Right forelimb (tissue), 1 donor: ENCODE measurements at regions not wholly inside any gene's neighbourhood (a gene's known extent, or its start where the extent isn't known, plus 50 kb on each side); places are given as distances from the start of the nearest gene placed in this dataset.
"Not testable (repeated sequence)": the region's sequence is repeated elsewhere in the genome, so short reads cannot be mapped to it uniquely, and the experiment has no call there.

ENCODE experiments used
- DNase-seq: peaks from one replicate; pipeline ENCODE4 v3.0.0-alpha.2; 2018

DNA sequence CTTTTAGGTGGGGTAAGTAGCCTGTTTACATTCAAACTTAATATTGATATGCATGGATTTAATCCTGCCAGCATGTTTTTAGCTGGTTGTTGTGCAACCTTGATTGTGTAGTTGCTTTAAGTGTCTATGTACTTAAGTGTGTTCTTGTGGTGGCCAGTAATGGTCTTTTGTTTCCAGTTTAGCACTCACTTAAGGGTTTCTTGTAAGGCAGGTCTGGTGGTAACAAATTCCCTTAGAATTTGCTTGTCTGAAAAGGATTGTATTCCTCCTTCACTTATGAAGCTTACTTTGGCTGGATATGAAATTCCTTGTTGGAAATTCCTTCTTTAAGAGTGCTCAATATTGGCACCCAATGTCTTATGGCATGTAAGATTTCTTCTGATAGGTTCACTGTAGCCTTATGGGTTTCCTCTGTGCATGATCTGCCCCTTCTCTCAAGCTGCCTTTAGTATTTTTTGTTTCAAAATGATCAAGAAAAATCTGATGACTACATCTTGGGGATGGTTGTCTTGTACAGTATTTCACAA is 289.0 kb upstream of the C1QTNF3 start:
- DNase-seq = not testable (repeated sequence)

GRCh38 chr5:34339408-34340001 is 296.5 kb upstream of the C1QTNF3 start:
- not testable (repeated sequence) for DNase-seq

GRCh38 chr5:34354440-34354839 is 301.7 kb upstream of the RAI14 start:
- DNase-seq = not testable (repeated sequence)

DNA sequence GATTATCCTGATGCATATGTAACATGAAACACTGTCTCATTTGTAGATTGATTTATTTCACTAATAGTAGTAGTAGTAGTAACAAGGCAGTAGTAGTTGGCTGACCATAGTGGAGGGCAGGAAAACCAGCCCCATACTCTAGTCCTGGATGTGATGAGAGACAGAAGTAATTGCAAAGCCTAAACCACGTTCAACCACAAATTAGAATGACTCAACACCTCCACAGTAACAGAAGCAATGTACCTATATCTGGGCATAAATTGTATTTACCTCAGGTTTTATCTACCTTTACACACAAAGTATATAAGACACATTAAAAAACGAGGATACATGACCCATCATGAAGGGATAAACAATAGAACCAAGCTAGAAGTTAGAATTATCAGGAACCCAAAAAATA is 284.7 kb upstream of the RAI14 start:
- not testable (repeated sequence) for DNase-seq

DNA sequence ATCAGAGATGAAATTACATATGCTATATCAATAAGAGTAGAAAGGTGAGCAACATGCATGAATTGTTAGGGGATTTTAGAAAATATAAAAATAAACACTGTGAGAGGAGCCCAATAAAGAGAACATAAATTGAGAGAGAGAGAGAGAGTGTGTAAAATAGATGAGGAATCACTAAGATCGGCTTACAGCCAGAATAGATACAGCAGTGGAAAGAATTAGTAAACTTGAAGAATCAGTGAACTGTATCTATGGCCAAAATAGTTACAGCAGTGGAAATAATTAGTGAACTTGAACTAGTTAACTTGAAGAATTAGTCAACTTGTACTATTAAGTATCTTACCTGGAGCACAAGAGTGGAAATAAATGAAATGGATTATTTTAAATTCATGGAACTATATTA is 284.3 kb upstream of the RAI14 start:
- DNase-seq = not testable (repeated sequence)

- not testable (repeated sequence) for DNase-seq
Measured at GRCh38 chr5:34372739-34373138, 283.4 kb upstream of the RAI14 start.

- DNase-seq = not testable (repeated sequence)
Measured at GRCh38 chr5:34377651-34378050, 278.5 kb upstream of the RAI14 start.

DNA sequence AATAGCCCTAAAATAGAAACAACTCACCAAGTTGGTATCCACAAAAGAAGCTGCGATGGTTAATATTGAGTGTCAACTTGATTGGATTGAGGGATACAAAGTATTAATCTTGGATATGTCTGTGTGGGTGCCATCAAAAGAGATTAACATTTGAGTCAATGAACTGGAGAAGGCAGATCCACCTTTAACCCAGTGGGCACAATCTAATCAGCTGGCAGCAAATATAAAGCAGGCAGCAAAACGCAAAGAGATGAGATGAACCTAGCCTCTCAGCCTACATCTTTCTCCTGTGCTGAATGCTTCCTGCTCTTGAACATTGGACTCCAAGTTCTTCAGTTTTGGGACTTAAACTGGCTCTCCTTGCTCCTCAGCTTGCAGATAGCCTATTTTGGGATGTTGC is 277.6 kb upstream of the RAI14 start:
- not testable (repeated sequence) for DNase-seq

DNA sequence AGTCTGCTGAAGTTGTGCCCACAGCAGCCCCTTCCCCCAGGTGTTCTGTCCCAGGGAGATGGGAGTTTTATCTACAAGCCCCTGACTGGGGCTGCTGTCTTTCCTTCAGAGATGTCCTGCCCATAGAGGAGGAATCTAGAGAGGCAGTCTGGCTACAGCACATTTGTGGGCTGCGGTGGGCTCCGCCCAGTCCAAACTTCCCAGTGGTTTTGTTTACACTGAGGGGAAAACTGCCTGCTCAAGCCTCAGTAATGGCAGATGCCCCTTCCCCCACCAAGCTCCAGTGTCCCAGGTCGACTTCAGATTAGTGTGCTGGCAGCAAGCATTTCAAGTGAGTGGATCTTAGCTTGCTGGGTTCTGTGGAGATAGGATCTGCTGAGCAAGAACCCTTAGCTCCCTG is 267.4 kb upstream of the RAI14 start:
- DNase-seq = not testable (repeated sequence)

DNA sequence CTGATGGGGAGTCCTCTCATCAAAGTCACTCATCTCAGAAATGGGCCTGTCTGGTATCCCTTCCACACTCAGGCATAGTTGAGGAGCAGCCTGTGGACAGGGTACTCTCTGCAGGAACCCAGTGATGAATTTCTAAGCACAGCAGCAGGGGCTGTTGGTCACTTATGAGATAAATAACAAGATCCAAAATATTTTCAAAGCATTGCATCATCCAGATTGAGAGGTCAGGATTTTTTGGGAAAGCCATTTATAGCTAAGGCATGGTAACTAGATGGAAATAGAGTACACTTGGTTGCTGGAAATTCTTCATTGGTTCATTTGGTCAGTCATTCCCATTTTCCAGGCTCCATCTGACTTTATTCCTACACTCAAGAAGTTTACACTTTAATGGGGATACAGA is 246.8 kb upstream of the RAI14 start:
- DNase-seq = no peak

GRCh38 chr5:34410411-34411139 is 245.6 kb upstream of the RAI14 start:
- DNase-seq = no peak

- peak; percentile 48 for DNase-seq
Measured at GRCh38 chr5:34411470-34412346, 244.4 kb upstream of the RAI14 start.

DNA sequence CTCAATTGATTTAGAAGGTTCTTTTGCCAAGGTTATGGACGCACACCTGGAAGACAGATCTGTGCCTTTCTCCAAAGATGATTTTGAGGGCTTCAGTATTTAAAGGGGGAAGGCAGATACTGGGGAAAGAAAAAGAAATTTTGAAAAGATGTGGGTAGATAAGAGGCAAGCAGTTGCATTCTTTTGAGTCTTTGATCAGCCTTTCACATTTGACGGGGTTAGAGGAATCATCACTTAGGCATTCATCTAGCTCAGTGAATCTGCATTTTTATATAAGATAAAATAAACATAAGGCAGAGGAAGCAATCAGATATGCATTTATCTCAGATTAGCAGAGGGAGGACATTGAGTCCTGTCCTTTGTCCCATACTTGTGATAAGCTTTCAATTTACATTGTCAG is 243.4 kb upstream of the RAI14 start:
- no peak for DNase-seq

DNA sequence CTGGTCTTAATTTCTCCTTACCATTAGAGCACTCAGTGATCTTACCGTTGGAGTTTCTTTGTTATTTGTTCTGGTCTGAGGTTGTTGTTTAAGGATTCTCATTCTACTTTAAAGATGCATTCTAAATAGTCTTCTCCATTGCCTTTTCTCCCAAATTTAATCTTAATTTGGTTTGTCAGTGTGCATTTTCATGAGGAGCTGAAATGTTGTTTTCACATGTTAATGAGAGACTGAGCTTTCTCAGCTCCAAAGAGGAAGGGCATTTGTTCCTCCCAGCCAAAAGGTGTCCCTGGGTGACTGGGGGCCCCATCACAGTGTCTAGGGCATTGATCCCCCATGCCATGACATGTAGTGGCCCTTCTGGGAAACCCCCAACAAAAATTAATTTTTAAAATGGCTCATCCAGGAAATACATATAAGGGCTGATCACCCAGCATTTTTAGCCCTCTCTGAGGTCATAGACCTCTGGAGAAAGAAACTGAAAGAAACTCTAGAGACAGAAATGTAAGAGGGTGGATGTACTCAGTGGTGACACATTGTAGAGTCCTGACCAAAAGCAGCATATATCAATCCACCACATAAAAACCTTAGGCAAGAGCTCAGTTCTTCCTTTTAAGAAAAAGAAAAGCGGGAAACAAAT is 240.4 kb upstream of the RAI14 start:
- DNase-seq = no peak

DNA sequence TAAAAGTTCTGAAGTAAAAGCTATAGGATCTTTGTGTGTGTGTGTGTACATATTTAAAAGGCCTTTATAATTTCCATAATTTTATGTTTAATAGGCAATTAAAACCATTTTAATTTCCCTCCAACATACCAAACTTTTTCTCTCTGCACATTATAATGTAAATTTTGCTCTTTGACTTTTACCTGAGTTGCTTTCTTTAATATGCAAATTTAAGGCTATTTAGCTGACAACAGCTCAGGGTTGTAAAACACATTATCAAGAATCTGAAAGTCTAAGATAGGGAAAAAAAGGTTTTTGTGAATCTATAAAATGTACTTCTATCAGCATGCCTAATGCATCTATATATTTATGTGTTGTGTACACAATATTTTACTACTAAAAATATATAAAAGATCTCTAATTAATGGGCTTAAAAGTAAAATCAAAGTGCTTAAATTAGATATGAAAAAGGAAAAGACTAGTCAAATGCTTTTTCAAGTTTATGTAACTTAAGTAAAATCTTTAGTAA is 239.6 kb upstream of the RAI14 start:
- no peak for DNase-seq

GRCh38 chr5:34420191-34420590 is 235.9 kb upstream of the RAI14 start:
- DNase-seq = not testable (repeated sequence)

DNA sequence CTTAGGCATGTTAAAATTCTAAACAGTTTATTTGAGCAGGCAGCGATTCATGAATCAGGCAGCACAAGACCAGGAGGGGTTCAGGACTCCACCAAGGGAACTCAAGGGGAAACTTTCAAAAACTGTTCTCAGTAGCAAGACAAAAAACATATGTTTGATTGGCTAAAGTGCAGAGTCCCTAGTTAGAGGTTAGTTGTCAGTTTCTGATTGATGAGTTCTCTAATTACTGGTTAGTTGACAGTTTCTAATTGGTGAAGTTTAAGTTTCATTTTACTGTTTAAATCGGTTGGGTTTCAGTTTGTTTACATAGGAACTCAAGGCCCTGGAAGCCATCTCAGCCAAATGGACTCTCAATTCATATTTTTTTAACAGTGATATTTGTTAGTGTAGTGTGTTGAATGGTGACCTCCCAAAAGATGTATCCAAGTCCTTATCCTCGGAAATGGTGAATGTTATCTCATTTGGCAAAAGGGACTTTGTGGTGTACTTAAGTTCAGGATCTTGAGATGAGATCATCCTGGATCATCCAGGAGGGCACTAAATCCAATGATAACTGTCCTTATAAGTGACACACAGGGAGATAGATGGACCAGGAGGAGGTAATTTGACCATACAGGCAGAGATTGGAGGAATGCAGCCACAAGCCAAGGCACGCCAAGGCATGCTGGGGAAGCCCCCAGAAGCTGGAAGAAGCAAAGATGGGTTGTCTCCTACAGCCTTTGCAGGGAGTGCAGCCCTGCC is 219.2 kb upstream of the RAI14 start:
- DNase-seq = no peak

DNA sequence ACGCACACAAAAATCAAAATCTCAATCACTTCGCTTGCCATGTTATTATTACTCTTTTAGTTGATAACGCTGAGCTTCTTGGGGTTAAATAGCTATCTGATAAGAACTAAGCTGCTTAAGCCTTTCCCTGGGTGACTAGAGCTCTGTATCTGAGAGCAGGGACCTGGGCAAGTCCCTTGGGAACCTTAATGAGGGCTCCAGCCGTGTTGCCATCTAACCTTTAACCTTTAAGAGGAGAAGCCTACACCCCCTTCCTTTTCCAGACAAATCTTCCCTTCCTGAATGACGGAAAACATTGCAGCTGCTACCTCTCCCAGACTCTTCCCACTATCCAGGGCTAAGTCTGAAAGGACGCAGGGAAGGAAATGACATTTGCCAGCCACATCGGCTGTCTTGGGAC is 216.5 kb upstream of the RAI14 start:
- DNase-seq = no peak

DNA sequence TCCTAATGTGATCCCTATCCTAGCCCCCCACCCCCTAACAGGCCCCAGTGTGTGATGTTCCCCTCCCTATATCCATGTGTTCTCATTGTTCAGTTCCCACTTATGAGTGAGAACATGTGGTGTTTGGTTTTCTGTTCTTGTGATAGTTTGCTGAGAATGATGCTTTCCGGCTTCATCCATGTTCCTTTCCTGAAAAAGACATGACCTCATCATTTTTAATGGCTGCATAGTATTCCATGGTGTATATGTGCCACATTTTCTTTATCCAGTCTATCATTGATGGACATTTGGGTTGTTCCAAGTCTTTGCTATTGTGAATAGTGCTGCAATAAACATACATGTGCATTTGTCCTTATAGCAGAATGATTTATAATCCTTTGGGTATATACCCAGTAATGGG is 214.4 kb upstream of the RAI14 start:
- DNase-seq = not testable (repeated sequence)

DNA sequence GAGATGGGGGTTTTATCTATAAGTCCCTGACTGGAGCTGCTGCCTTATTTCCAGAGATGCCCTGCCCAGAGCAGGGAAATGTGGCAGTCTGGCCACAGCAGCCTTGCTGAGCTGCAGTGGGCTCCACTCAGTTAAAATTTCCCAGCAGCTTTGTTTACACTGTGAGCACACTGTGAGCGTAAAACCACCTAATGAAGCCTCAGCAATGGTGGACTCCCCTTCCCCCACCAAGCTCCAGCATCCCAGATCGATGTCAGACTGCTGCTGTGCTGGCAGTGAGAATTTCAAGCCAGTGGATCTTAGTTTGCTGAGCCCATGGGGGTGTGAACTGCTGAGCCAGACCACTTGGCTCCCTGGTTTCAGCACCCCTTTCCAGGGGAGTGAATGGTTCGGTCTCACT is 208.7 kb upstream of the RAI14 start:
- no peak for DNase-seq

GRCh38 chr5:34449639-34450038 is 206.5 kb upstream of the RAI14 start:
- DNase-seq = no peak

DNA sequence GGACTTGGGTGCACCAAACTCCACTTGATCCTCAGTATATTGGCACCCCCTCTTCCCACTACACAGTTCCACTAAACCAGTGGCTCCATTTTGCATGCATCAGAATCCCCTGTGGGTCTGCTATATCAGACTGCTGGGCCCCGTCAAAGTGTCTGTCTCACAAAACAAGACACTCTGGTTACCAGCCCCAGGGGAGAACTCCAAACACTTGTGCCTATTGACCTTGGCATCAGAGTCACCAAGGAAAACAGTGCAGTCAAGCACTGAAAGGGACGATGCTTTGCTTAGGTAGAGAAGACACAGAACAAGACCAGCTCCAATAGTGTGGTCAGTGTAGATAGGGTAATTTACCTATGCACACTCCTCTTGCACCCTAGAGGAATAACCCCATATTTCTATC is 205.8 kb upstream of the RAI14 start:
- no peak for DNase-seq
